ENCODE measurements at regions not wholly inside any gene's neighbourhood (a gene's known extent, or its start where the extent isn't known, plus 50 kb on each side); places are given as distances from the start of the nearest gene placed in this dataset.

- TF ChIP-seq CTCF (IDR thresholded peaks at IDR 0.05; ENCODE audit: control extremely low read depth, extremely low read depth, low read depth, missing control alignments) = no peak
- no peak for DNase-seq (ENCODE audit: extremely low spot score)
- ChIA-PET POLR2A (no interaction called here), CTCF (interaction anchor here (2.4 kb wide), 1 partner anchor 10 kb away, joined by 14 read pairs; no protein-coding TSS in a partner anchor)
Observed at GRCh38 chr4:11606078-11606477, 177.4 kb upstream of the HS3ST1 start.

GRCh38 chr4:11605597-11605996 is 176.9 kb upstream of the HS3ST1 start:
- CTCF ChIA-PET = no interaction called here
- POLR2A ChIA-PET = no interaction called here
- no peak for DNase-seq (ENCODE audit: extremely low spot score)
- TF ChIP-seq CTCF (IDR thresholded peaks at IDR 0.05; ENCODE audit: control extremely low read depth, extremely low read depth, low read depth, missing control alignments) = no peak

- TF ChIP-seq CTCF (IDR thresholded peaks at IDR 0.05; ENCODE audit: control extremely low read depth, extremely low read depth, low read depth, missing control alignments) = no peak
- DNase-seq (ENCODE audit: extremely low spot score) = no peak
- POLR2A ChIA-PET = no interaction called here
- CTCF ChIA-PET = no interaction called here
Observed at GRCh38 chr4:11604821-11605220, 176.1 kb upstream of the HS3ST1 start.

- POLR2A ChIA-PET = no interaction called here
- CTCF ChIA-PET = interaction anchor here (1.0 kb wide), 1 partner anchor 10 kb away, joined by 3 read pairs; no protein-coding TSS in a partner anchor
- no peak for DNase-seq (ENCODE audit: extremely low spot score)
- no peak for TF ChIP-seq CTCF (IDR thresholded peaks at IDR 0.05; ENCODE audit: control extremely low read depth, extremely low read depth, low read depth, missing control alignments)
Observed at GRCh38 chr4:11603591-11604194, 175.0 kb upstream of the HS3ST1 start.

GRCh38 chr4:11602606-11603340 is 174.1 kb upstream of the HS3ST1 start:
- CTCF ChIA-PET = no interaction called here
- no peak for TF ChIP-seq CTCF (IDR thresholded peaks at IDR 0.05; ENCODE audit: control extremely low read depth, extremely low read depth, low read depth, missing control alignments)
- no peak for DNase-seq (ENCODE audit: extremely low spot score)
- POLR2A ChIA-PET = no interaction called here

GRCh38 chr4:11599064-11599463 is 170.4 kb upstream of the HS3ST1 start:
- ChIA-PET POLR2A (no interaction called here), CTCF (no interaction called here)
- TF ChIP-seq CTCF (IDR thresholded peaks at IDR 0.05; ENCODE audit: control extremely low read depth, extremely low read depth, low read depth, missing control alignments) = no peak
- no peak for DNase-seq (ENCODE audit: extremely low spot score)
